ENCODE measurements at regions not wholly inside any gene's neighbourhood (a gene's known extent, or its start where the extent isn't known, plus 50 kb on each side); places are given as distances from the start of the nearest gene placed in this dataset.
A peak's percentile ranks its signal among the peaks of the same experiment; 100 is the strongest.

GRCh38 chr4:11842620-11843263 is 414.0 kb upstream of the HS3ST1 start:
- no peak overlapping the region for H3K9ac ChIP-seq (ENCODE audit: insufficient read depth, low read depth, low read length)
- no peak overlapping the region for H3K27ac ChIP-seq (ENCODE audit: extremely low read length, insufficient read depth, low read length)
- H3K4me1 ChIP-seq (ENCODE audit: insufficient read depth, low read length), result no peaks in the 10 kb centered on the region
- H4K20me1 ChIP-seq (ENCODE audit: insufficient read depth, low read length), result no peaks in the 10 kb centered on the region
- intact Hi-C loops (cut with micrococcal nuclease; ENCODE audit: unreplicated experiment) (no loop called here), in situ Hi-C loops (cut with HindIII; ENCODE audit: extremely low pct_ligation_motif_present, low pct_unique_long_range_greater_than_20kb) (no loop called here)
- H3K9me3 ChIP-seq (ENCODE audit: low read length), result peaks cover 88% of the 10 kb centered on the region
- no peaks in the 10 kb centered on the region for H3K27me3 ChIP-seq (ENCODE audit: control insufficient read depth in 1 of 2, insufficient read depth in 2 of 2, low read length in 2 of 2)
- DNase-seq (ENCODE audit: low spot score) (no peak), ATAC-seq (no peak), FAIRE-seq (no peak)
- H3K4me3 ChIP-seq (replicated peaks in 1 of 3; ENCODE audit: insufficient read depth in 1 of 3, low read depth in 2 of 3, low read length in 3 of 3), result no peak overlapping the region
- H3K4me2 ChIP-seq (ENCODE audit: low read depth, low read length), result no peak overlapping the region
- ChIA-PET POLR2A (no interaction called here), CTCF (ENCODE audit: low intra/inter-chr PET ratio, low total read pairs) (no interaction called here)
- no peaks in the 10 kb centered on the region for H3K36me3 ChIP-seq (replicated peaks in 1 of 2; ENCODE audit: control insufficient read depth in 1 of 2, insufficient read depth in 2 of 2, low read length in 2 of 2)
- TF ChIP-seq AKNA (CRISPR knock-in tag; IDR thresholded peaks at IDR 0.05; ENCODE audit: borderline replicate concordance) (no peak), RFXAP (CRISPR knock-in tag; IDR thresholded peaks at IDR 0.05; ENCODE audit: borderline replicate concordance) (no peak), ZNF326 (CRISPR knock-in tag; IDR thresholded peaks at IDR 0.05; ENCODE audit: borderline replicate concordance) (no peak), MAFK (conservative IDR thresholded peaks at IDR 0.05 in 1 of 2, IDR thresholded peaks at IDR 0.05 in 1 of 2; ENCODE audit: low read length in 2 of 2) (peak; percentile 25 to 55; a peak in 3 of 4 replicates), CEBPB (IDR thresholded peaks at IDR 0.05; ENCODE audit: borderline replicate concordance, low read depth, low read length) (peak; percentile 48; the same call in 1 of the 2 replicates), HNRNPK (IDR thresholded peaks at IDR 0.05; ENCODE audit: low read depth, low read length, poor library complexity, severe bottlenecking) (no peak)
- 8% methylated on average over 1 of the region's 1 CpG for WGBS (ENCODE audit: low lambda C conversion rate)
- no peaks in the 10 kb centered on the region for H3K79me2 ChIP-seq (ENCODE audit: insufficient read depth, low read length)
- H2AFZ ChIP-seq (ENCODE audit: low read length), result no peak overlapping the region
- BruUV-seq (replicated peaks), result no TSS peak

Data from HepG2 (cell line).